Stimulated activated CD4-positive, alpha-beta T cell treated with anti-CD3 and anti-CD28 coated beads, TNF-alpha, amount 100 ng/mL, for 24 hours (primary cell): ENCODE measurements at regions not wholly inside any gene's neighbourhood (a gene's known extent, or its start where the extent isn't known, plus 50 kb on each side); places are given as distances from the start of the nearest gene placed in this dataset.

Experiments used
- DNase-seq, 3 experiments: peaks; one replicate each; pipeline ENCODE4 v3.0.0-alpha.2; 2020; ENCODE audit warnings: low read depth in 3 of 3

DNA sequence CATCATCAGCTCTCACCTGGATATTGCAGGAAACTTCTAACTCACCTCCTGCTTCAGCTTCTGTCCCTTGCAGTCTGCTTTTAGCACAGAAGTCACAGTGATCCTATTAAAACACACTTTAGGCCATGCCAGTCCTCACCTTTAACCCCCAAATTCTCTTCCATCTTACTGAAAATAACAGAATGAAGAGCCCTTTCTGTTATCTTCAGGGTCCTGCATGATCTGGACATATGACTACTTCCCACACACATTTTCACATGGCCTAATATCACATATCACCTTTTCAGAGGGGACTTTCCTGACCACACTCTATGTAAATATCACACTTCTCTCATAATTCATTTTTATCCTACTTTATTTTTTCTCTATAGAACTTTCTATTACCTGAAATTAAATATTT, 550.6 kb upstream of the CLINT1 start:
- no peak for DNase-seq

DNA sequence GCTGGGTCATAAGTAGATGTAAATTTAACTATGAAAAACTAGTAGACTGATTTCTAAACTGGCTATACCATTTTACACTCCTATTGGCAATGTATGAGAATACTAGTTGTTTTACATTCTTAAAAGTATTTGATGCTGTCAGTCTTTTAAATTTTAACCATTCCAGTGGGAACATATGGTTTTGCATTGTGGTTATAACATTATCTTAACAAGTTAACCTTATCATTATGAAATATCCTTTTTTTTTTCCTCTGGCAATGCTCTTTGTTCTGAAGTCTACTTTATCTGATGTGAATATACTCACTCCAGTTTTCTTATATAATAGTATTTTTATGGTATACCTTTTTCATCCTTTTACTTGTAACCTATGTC, 548.9 kb upstream of the CLINT1 start:
- no peak for DNase-seq

DNA sequence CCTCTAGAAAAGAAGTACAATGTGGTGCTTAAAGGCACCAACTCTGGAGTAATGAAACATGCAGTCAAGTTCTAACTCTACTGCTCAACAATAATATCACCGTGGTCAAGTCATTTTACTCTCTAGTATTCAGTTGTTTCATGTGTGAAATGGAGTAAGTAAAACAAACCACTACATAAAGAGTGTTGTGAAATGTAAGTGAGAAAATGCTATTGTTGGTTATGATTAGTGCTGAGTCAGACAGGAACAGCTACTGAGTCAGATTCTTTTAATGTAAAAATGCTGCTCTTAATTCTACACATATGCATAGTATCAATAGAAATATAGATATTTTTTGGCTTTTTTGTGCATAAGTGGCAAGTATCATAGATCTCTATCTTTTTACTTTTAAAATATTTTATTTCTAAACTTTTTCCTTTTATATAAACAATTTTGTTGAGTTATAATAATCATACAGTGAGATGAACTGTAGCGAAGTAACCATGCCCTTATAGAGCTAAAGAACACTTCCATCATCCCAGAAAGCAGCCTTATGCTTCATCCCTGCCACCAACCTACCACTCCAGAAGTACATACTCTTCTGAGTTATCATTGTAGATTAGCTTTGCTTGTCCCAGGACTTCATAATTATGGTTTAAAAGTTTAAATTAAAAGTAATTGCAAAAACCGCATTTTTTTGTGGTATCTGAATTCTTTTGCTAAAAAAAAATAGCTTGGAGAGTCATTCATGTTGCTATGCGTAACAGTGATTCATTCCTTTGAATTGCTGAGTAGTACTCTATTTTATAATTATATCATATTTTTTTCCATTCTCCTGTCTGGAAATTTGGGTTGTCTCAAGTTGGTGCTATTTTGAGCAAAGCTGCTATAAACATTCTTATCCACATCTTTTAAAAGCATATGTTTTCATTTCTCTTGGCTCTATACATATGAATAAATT, 548.2 kb upstream of the CLINT1 start:
- no peak for DNase-seq

DNA sequence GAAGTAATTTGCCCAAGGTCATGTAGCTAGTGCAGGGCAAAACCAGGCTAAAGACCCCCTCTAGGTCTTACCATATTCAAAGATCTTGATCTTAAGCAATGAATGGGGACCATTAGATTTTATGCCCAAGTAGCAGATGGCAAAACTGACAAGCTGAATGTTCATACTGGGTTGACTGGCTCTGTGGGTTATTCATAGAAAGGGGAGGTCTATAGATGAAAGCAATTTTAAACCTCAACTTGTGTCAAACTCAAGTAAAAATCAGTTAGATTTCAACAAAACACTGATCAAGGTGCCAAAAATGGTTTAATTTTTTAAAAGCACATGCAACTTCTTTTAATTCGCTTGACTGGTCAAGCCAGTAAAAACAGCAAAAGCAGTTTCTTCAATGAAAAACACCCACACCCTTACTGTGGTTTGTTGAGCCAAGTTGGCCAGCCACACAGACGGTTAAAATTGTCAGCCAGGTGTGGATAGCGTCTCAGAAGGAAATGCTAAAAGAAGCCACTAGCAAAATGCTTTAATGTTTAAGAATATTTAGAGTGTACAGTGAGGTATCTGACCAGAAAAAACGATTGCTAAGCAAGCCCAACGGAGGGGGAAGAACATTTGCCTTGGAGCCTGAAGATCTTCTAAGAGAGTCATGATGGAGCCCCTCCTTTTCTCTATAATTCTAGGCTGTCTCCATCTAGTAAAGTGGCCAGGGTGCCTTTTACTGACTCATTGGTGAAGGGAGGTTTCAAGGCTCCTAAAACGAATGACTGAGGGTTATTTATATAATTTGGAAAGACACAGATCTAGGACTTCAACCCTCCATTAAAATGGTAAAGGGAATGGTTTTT, 539.6 kb upstream of the CLINT1 start:
- DNase-seq: no peak

DNA sequence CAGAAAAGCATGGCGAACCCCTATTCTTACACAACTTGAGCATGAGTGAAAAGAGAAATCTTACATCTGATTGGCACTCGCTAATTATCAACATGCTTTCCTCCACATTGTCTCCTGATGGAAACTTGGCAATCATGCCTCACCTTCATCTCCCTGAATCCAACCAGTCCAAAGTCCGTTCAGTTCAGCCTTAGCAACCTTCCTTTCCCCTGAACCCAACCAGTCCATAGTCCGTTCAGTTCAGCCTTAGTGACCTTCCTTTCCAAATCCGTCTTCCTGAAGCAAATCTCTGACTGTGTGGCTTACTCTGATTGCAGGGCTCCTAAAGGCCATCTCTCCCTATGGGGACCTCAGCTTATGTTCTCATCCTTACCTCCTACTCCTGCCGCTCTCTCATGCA, 538.3 kb upstream of the CLINT1 start:
- DNase-seq: no peak

DNA sequence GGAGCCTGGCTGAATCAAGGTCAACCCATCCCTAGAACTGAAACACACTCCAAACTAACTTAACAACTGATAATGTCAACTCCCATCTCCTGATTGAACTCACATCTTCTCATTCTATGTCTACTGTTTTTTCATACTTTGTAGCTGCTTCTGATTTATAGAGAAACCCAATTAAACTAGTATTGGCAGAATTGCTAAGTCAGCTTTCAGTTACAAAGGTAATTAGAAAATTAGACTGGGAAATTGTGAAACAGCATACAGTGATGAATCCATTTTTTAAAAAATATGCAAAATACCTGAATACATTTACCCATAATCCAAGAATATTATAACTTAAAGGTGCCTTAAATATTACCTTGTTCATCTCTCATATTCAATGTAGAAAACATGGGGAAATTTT, 535.2 kb upstream of the CLINT1 start:
- no peak for DNase-seq

DNA sequence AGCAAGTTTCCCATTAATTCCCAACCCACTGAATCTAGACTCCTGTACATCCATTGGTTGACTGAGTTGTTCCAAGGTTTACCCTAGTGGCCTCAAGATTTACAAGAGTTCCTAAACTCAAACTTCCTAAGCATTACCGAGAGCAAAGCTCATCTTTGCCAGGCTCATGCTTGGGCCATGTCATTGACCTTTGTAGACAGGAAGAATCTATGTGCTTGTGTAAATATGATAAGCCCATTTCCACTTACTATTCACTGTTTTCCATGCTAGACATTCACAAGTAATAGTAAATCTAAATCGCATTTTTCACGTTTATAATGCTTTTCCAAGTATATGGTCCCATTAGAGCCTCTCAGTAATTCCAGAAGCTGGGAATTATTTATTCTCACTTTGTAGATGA, 534.5 kb upstream of the CLINT1 start:
- DNase-seq: no peak

DNA sequence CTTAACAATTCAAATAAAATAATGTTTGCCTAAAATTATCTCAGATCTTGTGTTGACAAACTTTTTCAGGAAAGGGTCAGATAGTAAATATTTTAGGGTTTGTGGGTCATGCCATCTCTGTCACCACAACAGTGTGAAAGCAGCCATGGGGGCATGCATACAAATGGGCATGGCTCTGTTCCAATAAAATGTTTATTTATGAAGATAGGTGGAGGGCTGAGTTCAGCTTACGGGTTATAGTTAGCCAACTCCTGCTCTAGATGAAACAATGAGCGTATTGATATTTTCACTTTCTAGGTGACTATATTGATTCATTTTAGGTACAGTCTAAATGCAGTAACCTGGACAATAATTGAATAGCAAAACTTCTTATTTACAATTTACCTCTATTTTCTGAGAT, 533.8 kb upstream of the CLINT1 start:
- DNase-seq: no peak

DNA sequence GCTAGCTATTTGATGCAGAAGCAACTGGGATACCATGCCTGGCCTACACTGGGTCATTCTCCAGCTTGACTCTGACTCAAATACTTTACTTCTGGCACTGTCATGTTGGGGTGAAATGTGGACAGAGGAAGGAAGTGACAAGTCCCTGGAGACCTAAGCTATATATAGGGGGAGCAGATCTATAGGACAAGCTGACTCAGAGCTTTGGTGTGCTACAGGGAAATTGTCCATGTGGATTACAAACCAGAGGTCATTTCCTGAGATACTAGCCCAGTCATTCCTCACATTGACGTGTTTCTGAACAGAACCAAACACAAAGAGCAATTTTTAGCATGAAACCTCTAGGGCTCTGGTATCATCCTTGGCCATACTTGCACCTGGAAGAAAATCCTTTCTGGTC, 531.6 kb upstream of the CLINT1 start:
- no peak for DNase-seq

DNA sequence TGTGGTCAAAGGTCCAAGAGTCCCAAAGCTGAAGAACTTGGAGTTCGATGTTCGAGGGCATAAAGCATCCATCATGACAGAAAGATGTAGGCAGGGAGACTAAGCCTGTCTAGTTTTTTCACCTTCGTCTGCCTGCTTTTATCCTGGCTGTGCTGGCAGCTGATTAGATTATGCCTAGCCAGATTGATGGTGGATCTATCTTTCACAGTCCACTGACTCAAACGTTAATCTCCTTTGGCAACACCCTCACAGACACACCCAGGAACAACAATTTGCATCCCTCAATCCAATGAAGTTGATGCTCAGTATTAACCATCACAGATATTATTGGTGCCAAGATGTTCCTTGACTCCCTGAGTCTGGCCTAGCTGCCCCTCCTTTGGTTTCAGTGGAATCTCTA, 530.8 kb upstream of the CLINT1 start:
- DNase-seq: no peak

DNA sequence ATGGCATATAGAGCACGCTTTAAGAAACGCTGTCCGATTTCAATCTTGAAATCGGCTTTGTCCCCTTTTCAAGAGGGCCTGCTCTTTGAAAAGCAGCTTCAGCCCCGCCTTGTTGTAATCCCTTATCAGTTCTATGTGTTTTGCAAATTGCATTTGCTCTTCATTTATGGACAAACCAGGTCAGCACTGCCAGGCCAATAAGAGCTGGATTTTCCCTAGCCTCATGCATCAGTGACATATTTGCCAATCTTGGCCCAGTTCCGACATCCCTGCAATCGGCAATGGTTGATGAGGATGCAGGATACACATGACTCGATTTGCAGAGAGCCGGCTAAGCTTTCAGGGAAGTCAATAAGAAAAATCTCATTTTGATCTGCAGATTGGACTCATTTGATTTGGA, 529.1 kb upstream of the CLINT1 start:
- DNase-seq: no peak

DNA sequence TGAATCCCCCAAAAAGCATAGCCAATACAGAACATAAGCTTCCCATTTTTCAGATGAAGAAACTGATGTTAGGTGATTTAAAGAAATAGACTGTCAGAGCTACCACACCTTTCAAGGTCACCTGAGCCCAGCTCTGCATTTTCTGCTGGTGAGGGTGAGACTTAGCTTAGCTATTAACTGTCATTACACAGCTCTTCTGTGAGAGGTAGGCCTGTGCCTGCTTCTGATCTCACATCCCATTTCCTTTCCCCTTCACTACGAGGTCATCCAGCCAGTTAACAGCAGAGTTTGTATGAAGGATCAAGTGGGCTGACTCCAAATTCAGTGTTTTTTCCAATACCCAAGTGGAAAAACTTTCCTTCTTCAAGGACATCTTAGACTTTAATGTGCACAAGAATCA, 528.6 kb upstream of the CLINT1 start:
- DNase-seq: no peak

DNA sequence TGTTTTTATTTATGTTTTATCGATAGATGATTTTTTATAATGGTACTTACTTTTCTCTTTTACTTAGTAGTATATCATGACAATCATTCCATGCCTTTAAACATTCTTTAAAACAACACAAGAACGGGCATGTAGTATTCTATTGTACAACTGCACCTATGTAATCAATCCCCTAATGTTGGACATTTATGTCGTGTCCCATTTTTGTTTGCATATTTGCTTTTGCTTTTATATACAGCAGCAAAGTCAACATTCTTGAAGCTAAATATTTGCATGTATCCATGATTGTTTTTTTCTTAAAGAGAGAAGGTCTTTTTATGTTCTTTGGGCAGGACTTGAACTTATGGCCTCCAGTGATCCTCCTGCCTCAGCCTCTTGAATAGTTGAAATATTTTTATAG, 527.0 kb upstream of the CLINT1 start:
- DNase-seq: no peak

DNA sequence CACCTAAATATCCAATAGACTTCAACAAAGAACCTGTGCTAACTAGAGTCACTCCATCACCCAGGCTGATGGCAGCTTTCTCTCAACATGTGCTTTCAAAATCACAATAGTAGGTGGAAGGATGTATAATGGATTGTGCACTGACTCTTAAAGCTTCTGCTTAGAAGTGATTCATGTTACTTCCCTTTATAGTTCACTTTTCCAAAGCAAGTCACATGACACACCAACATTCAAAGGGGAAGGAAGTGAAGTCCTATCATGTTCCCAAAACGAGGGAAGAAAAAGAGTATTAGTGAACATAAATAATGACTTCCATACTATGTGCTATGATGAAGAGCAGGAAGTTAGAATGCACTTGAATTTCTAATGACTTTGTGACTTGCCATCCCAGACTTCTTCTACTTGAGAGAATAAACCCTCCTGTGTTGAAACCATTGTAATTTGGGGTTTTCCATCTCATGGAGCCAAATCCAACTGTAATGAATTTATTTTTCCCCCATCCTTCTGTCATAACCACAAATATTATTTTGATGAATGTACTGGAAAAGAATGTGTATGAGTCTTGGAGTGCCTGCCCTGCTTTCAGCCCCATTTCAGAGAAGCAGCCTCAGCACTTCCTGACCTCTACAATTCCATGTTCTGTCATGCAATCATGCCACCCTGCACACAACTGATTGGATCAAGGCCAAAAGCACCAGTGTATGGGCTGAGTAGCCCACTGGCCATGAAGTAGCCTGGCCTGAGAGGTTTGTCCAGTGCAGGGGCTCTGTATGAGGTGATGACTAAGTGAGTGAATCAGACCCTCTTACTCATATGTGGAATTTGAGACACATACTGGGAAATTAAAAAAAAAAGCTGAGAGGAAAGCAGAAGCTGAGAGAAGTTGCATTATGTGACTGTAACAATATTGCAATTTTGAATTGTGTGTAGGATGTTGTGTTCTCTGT, 525.9 kb upstream of the CLINT1 start:
- no peak for DNase-seq

DNA sequence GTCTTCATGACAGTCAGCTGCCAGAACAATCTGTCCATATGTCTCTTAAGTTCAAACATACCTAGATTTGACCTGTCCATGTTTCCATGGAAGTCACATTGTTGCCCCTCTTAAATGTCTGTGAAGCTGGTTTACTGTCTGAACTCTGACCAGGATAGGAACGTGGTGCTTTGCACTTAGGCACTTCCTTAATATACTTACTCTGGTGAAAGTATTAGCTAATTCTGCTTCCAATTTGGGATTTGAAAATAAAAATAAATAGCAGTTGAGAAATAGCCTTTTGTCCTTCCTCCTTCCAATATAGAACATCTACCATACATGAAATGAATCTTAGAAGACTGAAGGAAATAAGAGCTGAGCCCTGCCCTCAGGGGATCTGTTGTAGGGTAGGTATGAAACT, 524.5 kb upstream of the CLINT1 start:
- DNase-seq: no peak

DNA sequence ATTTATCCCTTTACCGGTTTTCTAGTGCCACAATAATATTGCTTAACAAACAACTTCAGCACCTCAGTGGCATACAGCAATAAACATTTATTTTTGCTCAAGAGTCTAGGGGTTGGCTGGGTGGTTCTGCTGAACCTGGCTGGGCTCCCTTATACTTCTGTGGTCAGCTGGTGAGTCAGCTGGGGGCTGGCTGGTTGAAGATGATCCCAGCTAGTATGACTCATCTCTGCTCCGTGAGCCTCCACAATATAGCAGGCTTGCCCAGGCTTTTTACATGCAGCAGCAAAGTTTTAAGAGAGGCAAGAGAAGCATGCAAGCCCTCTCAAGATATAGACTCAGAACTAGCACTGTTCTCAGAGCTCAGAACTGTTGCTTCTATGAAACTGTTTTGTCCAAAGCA, 523.5 kb upstream of the CLINT1 start:
- peak in 1 of 3 experiments; percentile 18 for DNase-seq

DNA sequence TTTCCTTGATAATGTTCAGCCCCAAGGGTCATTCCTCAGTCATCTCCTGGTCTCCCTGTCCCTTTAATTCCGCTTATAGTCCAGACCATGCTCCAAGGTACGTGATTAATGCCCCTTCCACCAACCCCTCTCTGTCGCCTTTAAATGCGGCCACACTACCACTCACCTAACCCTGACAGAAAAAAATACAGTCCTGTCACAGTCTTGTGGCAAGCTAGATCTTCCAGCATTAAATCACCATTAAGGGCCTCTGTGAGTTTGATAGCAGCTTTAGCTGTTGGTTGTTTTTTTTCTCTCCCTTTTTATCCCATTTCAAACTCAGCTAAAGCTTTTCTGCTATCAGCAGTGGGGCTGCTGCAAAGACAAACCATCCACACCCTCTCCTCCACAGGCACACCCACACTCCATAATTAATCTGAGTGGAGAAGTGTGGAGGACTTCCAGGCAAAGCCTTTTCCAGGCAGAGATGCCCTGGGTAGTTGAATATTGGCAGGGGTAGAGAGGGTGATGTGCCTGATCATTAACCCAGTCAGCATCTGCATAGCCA, 522.7 kb upstream of the CLINT1 start:
- DNase-seq: no peak

DNA sequence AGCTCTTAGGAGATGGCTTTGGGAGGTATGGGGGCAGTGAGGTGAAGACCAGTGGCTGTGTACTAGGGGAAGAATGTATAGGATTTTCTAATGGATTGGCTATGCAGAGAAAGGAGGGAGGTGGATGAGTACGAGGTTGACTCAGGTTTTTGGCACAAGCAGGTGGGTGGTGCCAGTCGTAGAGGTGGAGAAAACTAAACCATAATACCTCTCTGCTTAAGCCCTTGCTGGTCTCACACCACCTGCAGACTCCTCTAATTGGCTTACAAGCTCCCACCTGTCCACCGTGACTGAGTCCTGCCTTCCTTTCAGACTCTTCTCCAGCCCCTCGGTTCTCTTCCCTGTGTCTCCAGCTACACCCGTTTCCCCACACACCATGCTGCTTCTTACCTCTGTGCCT, 521.7 kb upstream of the CLINT1 start:
- DNase-seq: no peak

DNA sequence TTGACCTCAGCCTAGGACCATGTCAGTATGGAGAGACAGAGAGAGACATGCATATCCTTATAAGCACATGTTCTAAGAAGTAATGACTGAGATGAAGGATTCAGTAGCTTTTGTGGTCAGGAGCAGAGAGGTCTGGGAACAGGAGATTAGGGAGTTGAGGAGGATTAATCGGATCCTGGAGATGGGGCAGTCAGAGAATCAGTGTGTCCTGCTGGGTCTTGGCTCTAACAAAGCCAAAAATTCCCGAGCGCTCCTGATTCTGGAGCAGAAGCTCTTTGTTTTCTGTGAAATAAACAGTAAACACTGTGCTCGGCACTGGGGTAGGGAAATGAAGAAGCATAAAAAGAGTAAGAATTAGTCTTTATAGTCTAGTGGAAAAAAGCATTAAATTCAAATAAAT, 520.0 kb upstream of the CLINT1 start:
- DNase-seq: no peak

DNA sequence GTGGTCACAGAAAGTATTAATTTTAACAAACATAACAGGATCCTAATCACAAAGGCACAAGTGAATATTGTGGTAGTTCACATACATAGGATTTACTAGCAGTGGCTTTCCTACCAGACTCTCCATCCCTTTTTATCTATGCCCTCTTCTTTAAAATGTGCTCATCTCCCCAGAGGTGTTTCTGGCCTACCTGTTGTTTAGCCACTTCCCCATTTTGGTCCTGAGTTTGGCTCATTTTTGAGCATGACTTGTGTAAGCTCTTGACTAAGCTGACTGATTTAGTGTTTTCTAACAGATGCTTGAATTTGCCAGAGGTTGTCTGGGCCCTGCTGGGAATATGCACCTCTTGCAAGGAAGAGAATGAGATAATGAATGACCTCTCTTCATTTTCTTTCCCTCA, 517.7 kb upstream of the CLINT1 start:
- DNase-seq: no peak

DNA sequence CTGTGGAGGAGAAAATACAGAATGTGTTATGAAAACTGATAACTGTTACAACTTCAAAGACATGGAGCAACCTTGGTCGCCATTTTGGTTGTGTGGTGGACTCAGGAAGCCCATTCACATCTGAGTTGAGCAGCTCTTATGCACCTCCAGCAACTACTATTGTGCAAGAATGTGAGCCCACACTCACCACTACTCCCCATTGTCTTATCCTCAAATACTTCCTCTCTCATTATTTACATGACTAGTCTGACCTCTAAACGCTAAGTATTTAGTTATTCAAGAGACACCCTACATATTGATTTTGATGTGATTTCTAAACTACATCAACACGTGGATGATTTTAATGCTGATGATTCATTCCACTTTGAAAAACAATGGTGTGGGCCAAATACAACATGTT, 516.6 kb upstream of the CLINT1 start:
- no peak for DNase-seq
